ENCODE measurements at regions not wholly inside any gene's neighbourhood (a gene's known extent, or its start where the extent isn't known, plus 50 kb on each side); places are given as distances from the start of the nearest gene placed in this dataset.

DNA sequence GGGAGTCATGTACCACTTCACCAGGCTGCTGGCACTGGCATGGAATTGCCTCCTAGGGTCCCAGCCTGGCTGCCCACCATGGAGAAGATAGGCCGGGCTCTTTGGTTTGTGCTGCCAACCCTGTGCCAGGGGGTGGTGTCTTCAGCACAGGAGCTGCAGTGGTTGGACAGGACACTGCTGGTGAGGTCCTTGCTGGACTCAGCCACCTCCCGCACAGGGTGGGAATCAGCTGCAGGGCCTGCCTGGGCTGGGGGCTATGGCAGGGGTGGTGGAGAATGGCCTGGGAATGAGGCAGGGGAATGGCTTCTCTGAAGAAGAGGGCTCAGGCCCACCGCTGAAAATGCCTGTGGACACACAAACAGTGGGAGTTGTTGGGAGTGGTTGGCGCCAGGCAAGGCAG is 70.6 kb upstream of the CAPRIN2 start:
- peaks cover 10% of the 10 kb centered on the region; the same call in 1 of the 2 replicates for H3K23me2 ChIP-seq (ENCODE audit: low read depth, low read length)
- no peak overlapping the region for H4K8ac ChIP-seq (ENCODE audit: extremely low read depth, insufficient read depth, low read length)
- H3K79me2 ChIP-seq (ENCODE audit: control insufficient read depth in 1 of 2, insufficient read depth in 2 of 2, low read length in 2 of 2) = no peaks in the 10 kb centered on the region
- no peak overlapping the region for H3K14ac ChIP-seq (ENCODE audit: insufficient read length)
- H3K79me1 ChIP-seq (ENCODE audit: low read depth, low read length) = no peaks in the 10 kb centered on the region
- H3K9me3 ChIP-seq (ENCODE audit: insufficient read depth in 2 of 2, low read depth in 1 of 2, low read length in 1 of 2) = no peaks in the 10 kb centered on the region
- no peak overlapping the region for H2AFZ ChIP-seq (ENCODE audit: low read length)
- DNase-seq (ENCODE audit: low read depth in 1 of 2, low spot score in 2 of 2) (peak in 1 of 2 experiments; percentile 33), FAIRE-seq (no peak)
- no peak overlapping the region for H2BK120ac ChIP-seq (replicated peaks; ENCODE audit: low read depth, low read length)
- no peak overlapping the region for H2AK5ac ChIP-seq (ENCODE audit: low read depth, low read length)
- H3K56ac ChIP-seq (replicated peaks; ENCODE audit: insufficient read length, low read depth, low read length) = no peak overlapping the region
- peaks cover 0 to 6% (median 3%) of the 10 kb centered on the region in 4 experiments; a peak in 6 of 7 replicates for H3K4me1 ChIP-seq (replicated peaks in 1 of 4; ENCODE audit: control insufficient read depth in 3 of 4, insufficient read depth in 4 of 4, low read length in 3 of 4)
- H2BK12ac ChIP-seq (ENCODE audit: low read depth, low read length) = no peak overlapping the region
- H3K9ac ChIP-seq (replicated peaks in 1 of 4; ENCODE audit: extremely low read depth in 1 of 4, low read depth in 3 of 4, low read length in 3 of 4) = no peak overlapping the region
- H2BK15ac ChIP-seq (ENCODE audit: low read length) = no peak overlapping the region
- H3K18ac ChIP-seq (ENCODE audit: extremely low read depth, low read length) = no peak overlapping the region
- CTCF ChIA-PET (ENCODE audit: partially characterized antibody) = interaction anchor here (1.0 to 4.1 kb wide), 7 partner anchors 12 to 160 kb away, joined by 3 to 13 read pairs (median 5); no protein-coding TSS in a partner anchor
- H2BK20ac ChIP-seq (ENCODE audit: low read length) = no peak overlapping the region
- H3K4me3 ChIP-seq (ENCODE audit: extremely low read depth in 1 of 4, insufficient read depth in 2 of 4, low read depth in 3 of 4, low read length in 4 of 4) = no peak overlapping the region
- no peak overlapping the region for H3K4ac ChIP-seq (replicated peaks; ENCODE audit: insufficient read length, low read depth, low read length)
- H3K27me3 ChIP-seq (replicated peaks in 1 of 4; ENCODE audit: control insufficient read depth in 3 of 4, extremely low read depth in 1 of 4, insufficient read depth in 3 of 4, low read length in 3 of 4) = peaks cover 0 to 20% (median 17%) of the 10 kb centered on the region in 4 experiments; a peak in 6 of 7 replicates
- no peak overlapping the region for H3K23ac ChIP-seq (ENCODE audit: insufficient read length)
- no peaks in the 10 kb centered on the region for H4K20me1 ChIP-seq (replicated peaks in 1 of 2; ENCODE audit: control insufficient read depth in 1 of 2, insufficient read depth in 2 of 2, low read length in 2 of 2)
- TF ChIP-seq SRF (IDR thresholded peaks at IDR 0.05; ENCODE audit: low read depth, low read length) = no peak
- TF ChIP-seq KDM4A (IDR thresholded peaks at IDR 0.05; ENCODE audit: low read depth, low read length, severe bottlenecking) = no peak
- no peak for TF ChIP-seq EP300 (IDR thresholded peaks at IDR 0.05; ENCODE audit: borderline replicate concordance in 1 of 2, low read depth in 2 of 2, low read length in 2 of 2)
- no peak for TF ChIP-seq SP1 (IDR thresholded peaks at IDR 0.05; ENCODE audit: low read depth, low read length)
- TF ChIP-seq NRF1 (IDR thresholded peaks at IDR 0.05; ENCODE audit: low read depth, low read length) = no peak
- TF ChIP-seq EGR1 (IDR thresholded peaks at IDR 0.05; ENCODE audit: borderline replicate concordance, low read depth, low read length) = no peak
- no peak overlapping the region for H3K27ac ChIP-seq (ENCODE audit: low read depth, low read length)
- WGBS, 2 experiments (ENCODE audit: extremely low coverage in 1 of 2, insufficient coverage in 1 of 2, insufficient read length in 1 of 2, insufficient replicate concordance in 2 of 2, low coverage in 1 of 2, low lambda C conversion rate in 2 of 2, missing lambda C conversion rate in 1 of 2) = 86% methylated on average over 4 of the region's 4 CpGs; no CpG with 5 or more reads in 1 of the 2 experiments
- H3K4me2 ChIP-seq (ENCODE audit: insufficient read depth in 1 of 2, low read depth in 2 of 2, low read length in 2 of 2) = no peak overlapping the region
- no peak overlapping the region for H4K5ac ChIP-seq (ENCODE audit: insufficient read length, low read depth, low read length)
- POLR2A ChIA-PET (ENCODE audit: partially characterized antibody) = interaction anchor here (0.9 kb wide), 1 partner anchor 407 kb away, joined by 3 read pairs; no protein-coding TSS in a partner anchor
- no peaks in the 10 kb centered on the region for H3K36me3 ChIP-seq (ENCODE audit: control insufficient read depth in 2 of 4, insufficient read depth in 4 of 4, low read length in 3 of 4)
- no peak overlapping the region for H4K91ac ChIP-seq (replicated peaks; ENCODE audit: insufficient read length, low read length)
- no peak overlapping the region for H2BK5ac ChIP-seq (ENCODE audit: low read depth, low read length)
